ENCODE measurements at regions not wholly inside any gene's neighbourhood (a gene's known extent, or its start where the extent isn't known, plus 50 kb on each side); places are given as distances from the start of the nearest gene placed in this dataset.

DNA sequence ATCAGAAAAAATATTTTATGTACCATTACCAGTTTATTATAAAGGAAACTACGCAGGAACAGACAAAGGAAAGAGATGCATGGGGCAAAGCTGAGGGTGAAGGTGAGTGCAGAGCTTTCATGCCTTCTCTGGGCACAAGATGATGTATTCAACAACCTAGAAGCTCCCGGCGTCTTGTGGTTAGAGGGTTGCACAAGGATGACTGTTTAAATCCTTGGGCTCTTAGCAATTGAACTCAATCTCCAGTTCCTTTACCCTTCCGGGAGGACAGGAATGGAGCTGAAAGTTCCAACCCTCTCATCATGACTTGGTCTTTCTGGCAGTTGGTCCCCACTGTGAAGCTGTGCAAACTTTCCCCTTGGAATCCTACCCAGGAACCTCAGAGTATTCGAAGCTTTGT lies 542.0 kb downstream of the EPHA3 start:
- Mint-ChIP-seq H3K27me3 (no peaks in the 10 kb centered on the region), H3K4me3 (no peak overlapping the region), H3K4me1 (no peaks in the 10 kb centered on the region), H3K9me3 (ENCODE audit: insufficient read depth) (peaks cover 3% of the 10 kb centered on the region), H3K27ac (no peak overlapping the region)
- Histone ChIP-seq H3K9me3 (ENCODE audit: control extremely low read depth in 1 of 3, control insufficient read depth in 2 of 3, insufficient read depth in 1 of 3, low read length in 2 of 3) (no peaks in the 10 kb centered on the region), H3K27me3 (replicated peaks in 1 of 4; ENCODE audit: control extremely low read depth in 1 of 4, control insufficient read depth in 3 of 4, insufficient read depth in 4 of 4, low read length in 3 of 4) (no peaks in the 10 kb centered on the region), H3K4me3 (ENCODE audit: control extremely low read depth in 1 of 5, extremely low read depth in 1 of 5, insufficient read depth in 1 of 5, low read depth in 2 of 5, low read length in 4 of 5) (no peak overlapping the region), H3K4me1 (ENCODE audit: control insufficient read depth in 2 of 2, insufficient read depth in 2 of 2, low read length in 2 of 2) (no peaks in the 10 kb centered on the region), H3K4me2 (replicated peaks; ENCODE audit: low read depth, low read length, poor library complexity, severe bottlenecking) (no peak overlapping the region), H3K9ac (ENCODE audit: low read length) (no peak overlapping the region), H3K27ac (ENCODE audit: low read length in 2 of 2) (no peak overlapping the region), H3K79me2 (ENCODE audit: control insufficient read depth, insufficient read depth, low read length) (no peaks in the 10 kb centered on the region), H4K20me1 (ENCODE audit: control insufficient read depth, insufficient read depth, low read length, poor library complexity, severe bottlenecking) (no peaks in the 10 kb centered on the region), H2AFZ (ENCODE audit: insufficient read depth, low read depth, low read length, poor library complexity, severe bottlenecking) (no peak overlapping the region), H3K36me3 (replicated peaks in 1 of 2; ENCODE audit: control extremely low read depth in 1 of 2, control insufficient read depth in 1 of 2, extremely low read depth in 1 of 2, insufficient read depth in 2 of 2, low read length in 1 of 2) (no peaks in the 10 kb centered on the region)
- intact Hi-C loops (cut with micrococcal nuclease) = no loop called here
- CTCF ChIA-PET = no interaction called here
- no peak for TF ChIP-seq EZH2 (IDR thresholded peaks at IDR 0.05; ENCODE audit: borderline replicate concordance, insufficient read depth, low read depth, low read length, poor library complexity, severe bottlenecking)
- TF ChIP-seq, protein P1, sequence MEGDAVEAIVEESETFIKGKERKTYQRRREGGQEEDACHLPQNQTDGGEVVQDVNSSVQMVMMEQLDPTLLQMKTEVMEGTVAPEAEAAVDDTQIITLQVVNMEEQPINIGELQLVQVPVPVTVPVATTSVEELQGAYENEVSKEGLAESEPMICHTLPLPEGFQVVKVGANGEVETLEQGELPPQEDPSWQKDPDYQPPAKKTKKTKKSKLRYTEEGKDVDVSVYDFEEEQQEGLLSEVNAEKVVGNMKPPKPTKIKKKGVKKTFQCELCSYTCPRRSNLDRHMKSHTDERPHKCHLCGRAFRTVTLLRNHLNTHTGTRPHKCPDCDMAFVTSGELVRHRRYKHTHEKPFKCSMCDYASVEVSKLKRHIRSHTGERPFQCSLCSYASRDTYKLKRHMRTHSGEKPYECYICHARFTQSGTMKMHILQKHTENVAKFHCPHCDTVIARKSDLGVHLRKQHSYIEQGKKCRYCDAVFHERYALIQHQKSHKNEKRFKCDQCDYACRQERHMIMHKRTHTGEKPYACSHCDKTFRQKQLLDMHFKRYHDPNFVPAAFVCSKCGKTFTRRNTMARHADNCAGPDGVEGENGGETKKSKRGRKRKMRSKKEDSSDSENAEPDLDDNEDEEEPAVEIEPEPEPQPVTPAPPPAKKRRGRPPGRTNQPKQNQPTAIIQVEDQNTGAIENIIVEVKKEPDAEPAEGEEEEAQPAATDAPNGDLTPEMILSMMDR (IDR thresholded peaks at IDR 0.05) = no peak
- POLR2A ChIA-PET = no interaction called here
- WGBS (ENCODE audit: insufficient coverage) = 78% methylated on average over 4 of the region's 5 CpGs
- DNase-seq (no peak), ATAC-seq (ENCODE audit: low read depth) (no peak)

DNA sequence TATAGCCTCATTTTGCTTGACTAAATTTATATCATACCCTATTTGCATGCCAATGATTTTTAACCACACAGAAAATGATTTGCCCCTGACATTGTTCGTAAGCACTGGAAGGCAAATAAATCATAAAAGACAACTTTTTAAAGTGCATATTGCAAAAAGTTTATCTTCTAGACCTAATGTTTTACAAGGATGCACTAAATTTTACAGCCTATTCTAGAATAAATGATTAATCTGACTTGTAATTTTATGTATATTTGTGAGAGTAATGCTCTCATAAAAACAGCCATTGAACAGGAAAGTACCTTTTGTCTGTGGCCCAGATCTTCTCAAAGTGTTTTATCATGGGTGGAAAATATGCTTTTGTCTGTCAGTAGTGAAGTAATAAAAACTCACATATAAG lies 546.6 kb downstream of the EPHA3 start:
- Mint-ChIP-seq H3K27ac (no peak overlapping the region), H3K4me3 (no peak overlapping the region), H3K9me3 (ENCODE audit: insufficient read depth) (peaks cover 11% of the 10 kb centered on the region), H3K27me3 (no peaks in the 10 kb centered on the region), H3K4me1 (no peaks in the 10 kb centered on the region)
- H3K4me3 ChIP-seq (ENCODE audit: control extremely low read depth in 1 of 5, extremely low read depth in 1 of 5, insufficient read depth in 1 of 5, low read depth in 2 of 5, low read length in 4 of 5) = no peak overlapping the region
- no peak overlapping the region for H3K9ac ChIP-seq (ENCODE audit: low read length)
- DNase-seq (no peak), ATAC-seq (ENCODE audit: low read depth) (no peak)
- WGBS (ENCODE audit: insufficient coverage) = no CpG with 5 or more reads among the region's 1 CpG
- H3K4me1 ChIP-seq (ENCODE audit: control insufficient read depth in 2 of 2, insufficient read depth in 2 of 2, low read length in 2 of 2) = no peaks in the 10 kb centered on the region
- ChIA-PET CTCF (no interaction called here), POLR2A (no interaction called here)
- no peaks in the 10 kb centered on the region for H3K27me3 ChIP-seq (replicated peaks in 1 of 4; ENCODE audit: control extremely low read depth in 1 of 4, control insufficient read depth in 3 of 4, insufficient read depth in 4 of 4, low read length in 3 of 4)
- no peak overlapping the region for H3K27ac ChIP-seq (ENCODE audit: low read length in 2 of 2)
- no peaks in the 10 kb centered on the region for H3K79me2 ChIP-seq (ENCODE audit: control insufficient read depth, insufficient read depth, low read length)
- H3K9me3 ChIP-seq (ENCODE audit: control extremely low read depth in 1 of 3, control insufficient read depth in 2 of 3, insufficient read depth in 1 of 3, low read length in 2 of 3) = peaks cover 0 to 5% (median 2%) of the 10 kb centered on the region in 3 donors
- H3K36me3 ChIP-seq (replicated peaks in 1 of 2; ENCODE audit: control extremely low read depth in 1 of 2, control insufficient read depth in 1 of 2, extremely low read depth in 1 of 2, insufficient read depth in 2 of 2, low read length in 1 of 2) = no peaks in the 10 kb centered on the region
- no peak overlapping the region for H3K4me2 ChIP-seq (replicated peaks; ENCODE audit: low read depth, low read length, poor library complexity, severe bottlenecking)
- no peaks in the 10 kb centered on the region for H4K20me1 ChIP-seq (ENCODE audit: control insufficient read depth, insufficient read depth, low read length, poor library complexity, severe bottlenecking)
- intact Hi-C loops (cut with micrococcal nuclease) = no loop called here
- TF ChIP-seq EZH2 (IDR thresholded peaks at IDR 0.05; ENCODE audit: borderline replicate concordance, insufficient read depth, low read depth, low read length, poor library complexity, severe bottlenecking) = no peak
- TF ChIP-seq, protein P1 (IDR thresholded peaks at IDR 0.05) = no peak
- no peak overlapping the region for H2AFZ ChIP-seq (ENCODE audit: insufficient read depth, low read depth, low read length, poor library complexity, severe bottlenecking)
